ENCODE measurements at regions not wholly inside any gene's neighbourhood (a gene's known extent, or its start where the extent isn't known, plus 50 kb on each side); places are given as distances from the start of the nearest gene placed in this dataset.

DNA sequence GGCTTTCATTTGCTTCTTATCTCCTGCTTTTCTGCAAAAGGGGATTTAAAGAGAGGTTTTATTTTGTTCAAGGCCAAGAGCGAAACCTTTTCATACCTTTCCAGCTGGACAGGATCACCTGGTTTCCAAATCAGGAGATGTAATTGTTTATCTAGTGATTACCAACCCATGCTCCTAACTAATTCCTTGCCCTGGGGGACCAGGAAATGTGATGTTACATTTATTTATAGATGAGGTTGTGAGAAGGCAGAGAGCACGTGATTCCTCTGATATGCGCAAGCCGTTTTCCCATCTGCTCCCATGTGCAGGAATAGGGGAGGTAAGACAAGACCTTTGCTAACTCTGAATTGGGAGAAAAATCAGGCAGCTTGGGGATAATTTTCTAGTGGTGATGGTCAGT lies 507.2 kb upstream of the LARGE1 start:
- H3K4me3 Mint-ChIP-seq, result no peak overlapping the region
- no peaks in the 10 kb centered on the region for H3K27me3 ChIP-seq
- no peak overlapping the region for H3K27ac ChIP-seq
- H3K4me3 ChIP-seq, result no peak overlapping the region
- H4K20me1 ChIP-seq (ENCODE audit: low read depth), result no peaks in the 10 kb centered on the region
- no peak overlapping the region for H3K9ac ChIP-seq
- no peaks in the 10 kb centered on the region for H3K4me1 ChIP-seq
- TF ChIP-seq EZH2 (IDR thresholded peaks at IDR 0.05) (no peak), EZH2phosphoT487 (IDR thresholded peaks at IDR 0.05) (no peak)
- TF ChIP-seq, protein P1, sequence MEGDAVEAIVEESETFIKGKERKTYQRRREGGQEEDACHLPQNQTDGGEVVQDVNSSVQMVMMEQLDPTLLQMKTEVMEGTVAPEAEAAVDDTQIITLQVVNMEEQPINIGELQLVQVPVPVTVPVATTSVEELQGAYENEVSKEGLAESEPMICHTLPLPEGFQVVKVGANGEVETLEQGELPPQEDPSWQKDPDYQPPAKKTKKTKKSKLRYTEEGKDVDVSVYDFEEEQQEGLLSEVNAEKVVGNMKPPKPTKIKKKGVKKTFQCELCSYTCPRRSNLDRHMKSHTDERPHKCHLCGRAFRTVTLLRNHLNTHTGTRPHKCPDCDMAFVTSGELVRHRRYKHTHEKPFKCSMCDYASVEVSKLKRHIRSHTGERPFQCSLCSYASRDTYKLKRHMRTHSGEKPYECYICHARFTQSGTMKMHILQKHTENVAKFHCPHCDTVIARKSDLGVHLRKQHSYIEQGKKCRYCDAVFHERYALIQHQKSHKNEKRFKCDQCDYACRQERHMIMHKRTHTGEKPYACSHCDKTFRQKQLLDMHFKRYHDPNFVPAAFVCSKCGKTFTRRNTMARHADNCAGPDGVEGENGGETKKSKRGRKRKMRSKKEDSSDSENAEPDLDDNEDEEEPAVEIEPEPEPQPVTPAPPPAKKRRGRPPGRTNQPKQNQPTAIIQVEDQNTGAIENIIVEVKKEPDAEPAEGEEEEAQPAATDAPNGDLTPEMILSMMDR (IDR thresholded peaks at IDR 0.05), result no peak
- no peaks in the 10 kb centered on the region for H3F3A ChIP-seq (ENCODE audit: low read depth)
- H3K4me2 ChIP-seq, result no peak overlapping the region
- H3K27ac Mint-ChIP-seq, result no peak overlapping the region
- no peaks in the 10 kb centered on the region for H3K9me3 ChIP-seq (ENCODE audit: low read depth)
- no peaks in the 10 kb centered on the region for H3K36me3 Mint-ChIP-seq
- no peaks in the 10 kb centered on the region for H3K4me1 Mint-ChIP-seq
- H3K9me3 Mint-ChIP-seq, result no peaks in the 10 kb centered on the region
- peaks cover 4% of the 10 kb centered on the region for H3K27me3 Mint-ChIP-seq (ENCODE audit: insufficient read depth, low read depth)
- no peaks in the 10 kb centered on the region for H3K36me3 ChIP-seq
- H2AFZ ChIP-seq (replicated peaks), result no peak overlapping the region
- H3K79me2 ChIP-seq (ENCODE audit: low read depth), result no peaks in the 10 kb centered on the region
- no peak for DNase-seq (ENCODE audit: low spot score)

- H3K27me3 Mint-ChIP-seq (ENCODE audit: insufficient read depth, low read depth), result peaks cover 4% of the 10 kb centered on the region
- Histone ChIP-seq H3K9ac (no peak overlapping the region), H3K27ac (no peak overlapping the region), H4K20me1 (ENCODE audit: low read depth) (no peaks in the 10 kb centered on the region), H3K79me2 (ENCODE audit: low read depth) (no peaks in the 10 kb centered on the region), H3K4me1 (no peaks in the 10 kb centered on the region), H2AFZ (replicated peaks) (no peak overlapping the region), H3K4me2 (no peak overlapping the region), H3K27me3 (no peaks in the 10 kb centered on the region), H3K36me3 (no peaks in the 10 kb centered on the region), H3K9me3 (ENCODE audit: low read depth) (no peaks in the 10 kb centered on the region), H3K4me3 (no peak overlapping the region), H3F3A (ENCODE audit: low read depth) (no peaks in the 10 kb centered on the region)
- no peaks in the 10 kb centered on the region for H3K4me1 Mint-ChIP-seq
- H3K4me3 Mint-ChIP-seq, result no peak overlapping the region
- DNase-seq (ENCODE audit: low spot score), result no peak
- no peak overlapping the region for H3K27ac Mint-ChIP-seq
- no peaks in the 10 kb centered on the region for H3K9me3 Mint-ChIP-seq
- TF ChIP-seq, protein P1 (IDR thresholded peaks at IDR 0.05), result no peak
- TF ChIP-seq EZH2phosphoT487 (IDR thresholded peaks at IDR 0.05) (no peak), EZH2 (IDR thresholded peaks at IDR 0.05) (no peak)
- H3K36me3 Mint-ChIP-seq, result no peaks in the 10 kb centered on the region
Measured at GRCh38 chr22:34427841-34428240, 507.6 kb upstream of the LARGE1 start.

DNA sequence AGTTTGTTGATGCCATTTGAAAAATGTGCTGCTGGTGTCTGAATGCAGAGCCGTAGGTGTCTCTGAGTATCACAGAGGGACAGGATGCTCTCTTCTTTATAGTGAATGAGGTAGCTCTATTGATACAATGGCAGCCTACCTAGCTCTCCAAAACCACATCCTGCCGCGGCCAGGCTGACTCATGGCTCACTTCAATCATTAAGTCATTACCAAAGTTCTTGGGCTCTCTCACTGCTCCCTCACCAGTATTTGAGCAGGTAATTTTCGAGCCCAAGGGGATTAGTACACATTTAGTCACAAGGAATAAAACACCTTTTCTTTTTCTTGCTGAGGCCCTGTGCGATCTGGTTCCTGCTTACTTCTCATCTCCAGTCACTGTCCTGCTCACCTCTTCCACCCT lies 509.0 kb upstream of the LARGE1 start:
- Histone ChIP-seq H3K4me2 (no peak overlapping the region), H3K27me3 (no peaks in the 10 kb centered on the region), H3K27ac (no peak overlapping the region), H3K79me2 (ENCODE audit: low read depth) (no peaks in the 10 kb centered on the region), H3F3A (ENCODE audit: low read depth) (no peaks in the 10 kb centered on the region), H3K36me3 (no peaks in the 10 kb centered on the region), H3K4me3 (no peak overlapping the region), H3K9ac (no peak overlapping the region), H2AFZ (replicated peaks) (no peak overlapping the region), H4K20me1 (ENCODE audit: low read depth) (no peaks in the 10 kb centered on the region), H3K9me3 (ENCODE audit: low read depth) (no peaks in the 10 kb centered on the region), H3K4me1 (no peaks in the 10 kb centered on the region)
- TF ChIP-seq, protein P1 (IDR thresholded peaks at IDR 0.05), result no peak
- no peak for TF ChIP-seq EZH2phosphoT487 (IDR thresholded peaks at IDR 0.05)
- no peak for TF ChIP-seq EZH2 (IDR thresholded peaks at IDR 0.05)
- Mint-ChIP-seq H3K4me3 (no peak overlapping the region), H3K27me3 (ENCODE audit: insufficient read depth, low read depth) (peaks cover 4% of the 10 kb centered on the region), H3K9me3 (no peaks in the 10 kb centered on the region), H3K4me1 (no peaks in the 10 kb centered on the region), H3K36me3 (no peaks in the 10 kb centered on the region), H3K27ac (no peak overlapping the region)
- DNase-seq (ENCODE audit: low spot score), result no peak

DNA sequence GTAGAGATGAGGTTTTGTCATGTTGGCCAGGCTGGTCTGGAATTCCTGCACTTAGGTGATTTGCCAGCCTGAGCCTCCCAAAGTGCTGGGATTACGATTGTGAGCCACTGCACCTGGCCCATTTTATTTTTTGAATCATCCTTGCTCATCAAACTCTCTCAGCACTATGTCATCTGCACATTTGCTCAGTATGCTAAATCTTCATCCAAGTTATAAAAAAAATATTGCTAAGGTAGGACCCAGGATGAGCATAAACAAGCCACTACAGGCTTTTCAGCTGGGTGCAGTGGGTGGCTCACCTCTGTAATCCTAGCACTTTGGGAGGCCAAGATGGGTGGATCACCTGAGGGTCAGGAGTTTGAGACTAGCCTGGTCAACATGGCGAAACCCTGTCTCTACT lies 510.1 kb upstream of the LARGE1 start:
- no peak overlapping the region for H3K27ac ChIP-seq
- no peaks in the 10 kb centered on the region for H3K79me2 ChIP-seq (ENCODE audit: low read depth)
- TF ChIP-seq EZH2 (IDR thresholded peaks at IDR 0.05) (no peak), EZH2phosphoT487 (IDR thresholded peaks at IDR 0.05) (no peak)
- TF ChIP-seq, protein P1 (IDR thresholded peaks at IDR 0.05), result no peak
- no peaks in the 10 kb centered on the region for H3K4me1 ChIP-seq
- H3K36me3 ChIP-seq, result no peaks in the 10 kb centered on the region
- H3F3A ChIP-seq (ENCODE audit: low read depth), result no peaks in the 10 kb centered on the region
- no peaks in the 10 kb centered on the region for H3K36me3 Mint-ChIP-seq
- peaks cover 2% of the 10 kb centered on the region for H3K27me3 Mint-ChIP-seq (ENCODE audit: insufficient read depth, low read depth)
- no peaks in the 10 kb centered on the region for H3K27me3 ChIP-seq
- no peak overlapping the region for H3K4me3 ChIP-seq
- H3K27ac Mint-ChIP-seq, result no peak overlapping the region
- H3K4me3 Mint-ChIP-seq, result no peak overlapping the region
- DNase-seq (ENCODE audit: low spot score), result no peak
- H3K4me1 Mint-ChIP-seq, result no peaks in the 10 kb centered on the region
- H3K4me2 ChIP-seq, result no peak overlapping the region
- H3K9me3 Mint-ChIP-seq, result no peaks in the 10 kb centered on the region
- H2AFZ ChIP-seq (replicated peaks), result no peak overlapping the region
- no peaks in the 10 kb centered on the region for H3K9me3 ChIP-seq (ENCODE audit: low read depth)
- no peak overlapping the region for H3K9ac ChIP-seq
- no peaks in the 10 kb centered on the region for H4K20me1 ChIP-seq (ENCODE audit: low read depth)
